ENCODE measurements at regions not wholly inside any gene's neighbourhood (a gene's known extent, or its start where the extent isn't known, plus 50 kb on each side); places are given as distances from the start of the nearest gene placed in this dataset.

- no peak for TF ChIP-seq CTCF (IDR thresholded peaks at IDR 0.05; ENCODE audit: extremely low read depth, insufficient read depth, missing control alignments)
- in situ Hi-C loops (cut with MboI; ENCODE audit: low pct_unique_long_range_greater_than_20kb, low sequenced_read_pairs, unreplicated experiment), result no loop called here
- DNase-seq (ENCODE audit: low spot score), result no peak
These were observed 223.7 kb downstream of the PDHA2 start for GRCh38 chr4:96063639-96064038.

- no peak for TF ChIP-seq CTCF (IDR thresholded peaks at IDR 0.05; ENCODE audit: extremely low read depth, insufficient read depth, missing control alignments)
- in situ Hi-C loops (cut with MboI; ENCODE audit: low pct_unique_long_range_greater_than_20kb, low sequenced_read_pairs, unreplicated experiment), result no loop called here
- DNase-seq (ENCODE audit: low spot score), result no peak
These were observed 233.6 kb downstream of the PDHA2 start for GRCh38 chr4:96073461-96073860.

GRCh38 chr4:96092151-96092705 lies 252.3 kb downstream of the PDHA2 start:
- in situ Hi-C loops (cut with MboI; ENCODE audit: low pct_unique_long_range_greater_than_20kb, low sequenced_read_pairs, unreplicated experiment), result no loop called here
- DNase-seq (ENCODE audit: low spot score), result no peak
- no peak for TF ChIP-seq CTCF (IDR thresholded peaks at IDR 0.05; ENCODE audit: extremely low read depth, insufficient read depth, missing control alignments)

GRCh38 chr4:96093057-96093456 lies 253.2 kb downstream of the PDHA2 start:
- no peak for DNase-seq (ENCODE audit: low spot score)
- no peak for TF ChIP-seq CTCF (IDR thresholded peaks at IDR 0.05; ENCODE audit: extremely low read depth, insufficient read depth, missing control alignments)
- in situ Hi-C loops (cut with MboI; ENCODE audit: low pct_unique_long_range_greater_than_20kb, low sequenced_read_pairs, unreplicated experiment), result no loop called here

DNA sequence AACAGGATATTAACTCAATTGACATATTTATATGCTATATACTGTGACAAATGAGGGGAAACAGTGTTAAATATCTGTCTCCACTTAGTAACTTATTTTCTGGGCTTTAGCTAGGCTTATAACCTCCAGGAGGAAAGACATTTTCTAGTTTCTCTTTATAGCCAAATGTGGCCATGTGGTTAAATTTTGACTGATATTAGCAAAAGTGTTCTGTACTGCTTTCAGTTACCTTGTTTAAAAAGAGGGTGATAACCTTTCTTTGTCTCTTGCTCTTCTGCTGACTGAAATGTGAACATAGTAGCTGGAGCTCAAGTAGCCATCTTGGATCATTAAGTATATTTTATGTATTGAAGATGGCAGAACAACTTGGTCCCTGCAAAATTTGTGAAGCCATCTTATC lies 253.7 kb downstream of the PDHA2 start:
- in situ Hi-C loops (cut with MboI; ENCODE audit: low pct_unique_long_range_greater_than_20kb, low sequenced_read_pairs, unreplicated experiment), result no loop called here
- no peak for TF ChIP-seq CTCF (IDR thresholded peaks at IDR 0.05; ENCODE audit: extremely low read depth, insufficient read depth, missing control alignments)
- no peak for DNase-seq (ENCODE audit: low spot score)

GRCh38 chr4:96094183-96094582 lies 254.3 kb downstream of the PDHA2 start:
- no peak for DNase-seq (ENCODE audit: low spot score)
- no peak for TF ChIP-seq CTCF (IDR thresholded peaks at IDR 0.05; ENCODE audit: extremely low read depth, insufficient read depth, missing control alignments)
- in situ Hi-C loops (cut with MboI; ENCODE audit: low pct_unique_long_range_greater_than_20kb, low sequenced_read_pairs, unreplicated experiment), result no loop called here
